PFSK-1 (cell line): ENCODE measurements at regions not wholly inside any gene's neighbourhood (a gene's known extent, or its start where the extent isn't known, plus 50 kb on each side); places are given as distances from the start of the nearest gene placed in this dataset.

Experiments
- POLR2AphosphoS5 ChIP-seq: IDR thresholded peaks from 2 replicates; pipeline ENCODE4 v1.6.1; 2012; ENCODE audit warnings: low read depth, mild to moderate bottlenecking, control low read depth, low read length, moderate library complexity
- REST ChIP-seq, 2 experiments: IDR thresholded peaks; 2 replicates each; pipeline versions ENCODE4 v1.6.1 to v1.8.0; 2011 to 2012; ENCODE audit warnings: low read depth in 2 of 2, low read length in 2 of 2, control low read depth in 1 of 2, inconsistent platforms in 1 of 2, mild to moderate bottlenecking in 1 of 2, moderate library complexity in 1 of 2; ENCODE audit not compliant: insufficient read depth in 1 of 2

- TF ChIP-seq REST (IDR thresholded peaks at IDR 0.05; ENCODE audit: insufficient read depth in 1 of 2, low read depth in 2 of 2, low read length in 2 of 2) = no peak
- no peak for TF ChIP-seq POLR2AphosphoS5
These were observed 90.1 kb upstream of the PIK3CG start for GRCh38 chr7:106774768-106775551.
